ENCODE measurements at regions not wholly inside any gene's neighbourhood (a gene's known extent, or its start where the extent isn't known, plus 50 kb on each side); places are given as distances from the start of the nearest gene placed in this dataset.

- no peak overlapping the region for H3K27ac Mint-ChIP-seq
- no peaks in the 10 kb centered on the region for H3K27me3 Mint-ChIP-seq (ENCODE audit: low read depth, poor library complexity)
- H3K4me1 Mint-ChIP-seq, result no peaks in the 10 kb centered on the region
- H3K4me3 Mint-ChIP-seq, result no peak overlapping the region
- H3K36me3 Mint-ChIP-seq (ENCODE audit: low read depth), result no peaks in the 10 kb centered on the region
- peaks cover 69% of the 10 kb centered on the region for H3K9me3 Mint-ChIP-seq
- DNase-seq, result no peak
- no peak for TF ChIP-seq CTCF (IDR thresholded peaks at IDR 0.05)
Observed at GRCh38 chr14:105836160-105836559, 309.8 kb downstream of the TMEM121 start.

- Mint-ChIP-seq H3K27me3 (ENCODE audit: low read depth, poor library complexity) (no peaks in the 10 kb centered on the region), H3K27ac (no peak overlapping the region), H3K4me1 (no peaks in the 10 kb centered on the region), H3K4me3 (no peak overlapping the region), H3K36me3 (ENCODE audit: low read depth) (peaks cover under 1% of the 10 kb centered on the region), H3K9me3 (peaks cover 67% of the 10 kb centered on the region)
- no peak for DNase-seq
- no peak for TF ChIP-seq CTCF (IDR thresholded peaks at IDR 0.05)
Observed at GRCh38 chr14:105836730-105837129, 310.3 kb downstream of the TMEM121 start.

- H3K36me3 Mint-ChIP-seq (ENCODE audit: low read depth), result peaks cover 6% of the 10 kb centered on the region
- no peak for TF ChIP-seq CTCF (IDR thresholded peaks at IDR 0.05)
- H3K9me3 Mint-ChIP-seq, result peaks cover 72% of the 10 kb centered on the region
- H3K27ac Mint-ChIP-seq, result no peak overlapping the region
- peaks cover 5% of the 10 kb centered on the region for H3K27me3 Mint-ChIP-seq (ENCODE audit: low read depth, poor library complexity)
- DNase-seq, result no peak
- no peak overlapping the region for H3K4me3 Mint-ChIP-seq
- H3K4me1 Mint-ChIP-seq, result no peaks in the 10 kb centered on the region
Observed at GRCh38 chr14:105837349-105838063, 311.1 kb downstream of the TMEM121 start.

GRCh38 chr14:105838107-105838506, 311.7 kb downstream of the TMEM121 start:
- TF ChIP-seq CTCF (IDR thresholded peaks at IDR 0.05), result no peak
- Mint-ChIP-seq H3K4me3 (no peak overlapping the region), H3K4me1 (no peaks in the 10 kb centered on the region), H3K27ac (no peak overlapping the region), H3K36me3 (ENCODE audit: low read depth) (peaks cover 6% of the 10 kb centered on the region), H3K9me3 (peaks cover 72% of the 10 kb centered on the region), H3K27me3 (ENCODE audit: low read depth, poor library complexity) (peaks cover 5% of the 10 kb centered on the region)
- no peak for DNase-seq

- no peak overlapping the region for H3K27ac Mint-ChIP-seq
- TF ChIP-seq CTCF (IDR thresholded peaks at IDR 0.05), result no peak
- peaks cover 5% of the 10 kb centered on the region for H3K27me3 Mint-ChIP-seq (ENCODE audit: low read depth, poor library complexity)
- peaks cover 6% of the 10 kb centered on the region for H3K36me3 Mint-ChIP-seq (ENCODE audit: low read depth)
- no peak for DNase-seq
- H3K4me3 Mint-ChIP-seq, result no peak overlapping the region
- no peaks in the 10 kb centered on the region for H3K4me1 Mint-ChIP-seq
- H3K9me3 Mint-ChIP-seq, result peaks cover 72% of the 10 kb centered on the region
Observed at GRCh38 chr14:105838591-105839424, 312.4 kb downstream of the TMEM121 start.
